Vagina (tissue), 2 donors: ENCODE measurements at regions not wholly inside any gene's neighbourhood (a gene's known extent, or its start where the extent isn't known, plus 50 kb on each side); places are given as distances from the start of the nearest gene placed in this dataset.

ENCODE experiments used
- POLR2A ChIP-seq, 2 donors: fragments of 450-650 bp; IDR thresholded peaks; one replicate each; pipeline ENCODE4 v1.6.1; 2017; ENCODE audit warnings: antibody characterized with exemption in 2 of 2, mild to moderate bottlenecking in 2 of 2, moderate library complexity in 2 of 2
- POLR2AphosphoS5 ChIP-seq, 2 donors: sonication (generic); formaldehyde crosslinking; IDR thresholded peaks; one replicate each; pipeline ENCODE4 v1.9.0; 2017; ENCODE audit warnings: antibody characterized with exemption in 2 of 2, mild to moderate bottlenecking in 2 of 2, low read depth in 1 of 2; ENCODE audit not compliant: insufficient read depth in 1 of 2
- TF ChIP-seq, protein P1 (sequence below), 3 experiments: fragments of 450-650 bp in 2 of 3; fragments of 200-600 bp in 1 of 3; sonication (generic) in 1 of 3; IDR thresholded peaks; one replicate each; pipeline ENCODE4 v1.5.1; 2017 to 2019; ENCODE audit warnings: antibody characterized with exemption in 3 of 3, mild to moderate bottlenecking in 2 of 3, moderate library complexity in 2 of 3

- no peak for TF ChIP-seq POLR2AphosphoS5 (IDR thresholded peaks at IDR 0.05; ENCODE audit: insufficient read depth in 1 of 2, low read depth in 1 of 2)
- TF ChIP-seq, protein P1, sequence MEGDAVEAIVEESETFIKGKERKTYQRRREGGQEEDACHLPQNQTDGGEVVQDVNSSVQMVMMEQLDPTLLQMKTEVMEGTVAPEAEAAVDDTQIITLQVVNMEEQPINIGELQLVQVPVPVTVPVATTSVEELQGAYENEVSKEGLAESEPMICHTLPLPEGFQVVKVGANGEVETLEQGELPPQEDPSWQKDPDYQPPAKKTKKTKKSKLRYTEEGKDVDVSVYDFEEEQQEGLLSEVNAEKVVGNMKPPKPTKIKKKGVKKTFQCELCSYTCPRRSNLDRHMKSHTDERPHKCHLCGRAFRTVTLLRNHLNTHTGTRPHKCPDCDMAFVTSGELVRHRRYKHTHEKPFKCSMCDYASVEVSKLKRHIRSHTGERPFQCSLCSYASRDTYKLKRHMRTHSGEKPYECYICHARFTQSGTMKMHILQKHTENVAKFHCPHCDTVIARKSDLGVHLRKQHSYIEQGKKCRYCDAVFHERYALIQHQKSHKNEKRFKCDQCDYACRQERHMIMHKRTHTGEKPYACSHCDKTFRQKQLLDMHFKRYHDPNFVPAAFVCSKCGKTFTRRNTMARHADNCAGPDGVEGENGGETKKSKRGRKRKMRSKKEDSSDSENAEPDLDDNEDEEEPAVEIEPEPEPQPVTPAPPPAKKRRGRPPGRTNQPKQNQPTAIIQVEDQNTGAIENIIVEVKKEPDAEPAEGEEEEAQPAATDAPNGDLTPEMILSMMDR (IDR thresholded peaks at IDR 0.05): no peak
- no peak for TF ChIP-seq POLR2A (IDR thresholded peaks at IDR 0.05)
These were observed 74.3 kb downstream of the RGS12 start for GRCh38 chr4:3366893-3367775.
